PFSK-1 (cell line): ENCODE measurements at regions not wholly inside any gene's neighbourhood (a gene's known extent, or its start where the extent isn't known, plus 50 kb on each side); places are given as distances from the start of the nearest gene placed in this dataset.

ENCODE experiments used
- FOXP2 ChIP-seq: optimal IDR thresholded peaks from 2 replicates; pipeline ENCODE3; 2011; ENCODE audit warnings: borderline replicate concordance, control low read depth, inconsistent platforms; ENCODE audit not compliant: insufficient read depth; ENCODE audit errors: extremely low read length, extremely low read depth
- POLR2AphosphoS5 ChIP-seq: IDR thresholded peaks from 2 replicates; pipeline ENCODE4 v1.6.1; 2012; ENCODE audit warnings: low read depth, mild to moderate bottlenecking, control low read depth, low read length, moderate library complexity
- REST ChIP-seq, 2 experiments: IDR thresholded peaks; 2 replicates each; pipeline versions ENCODE4 v1.6.1 to v1.8.0; 2011 to 2012; ENCODE audit warnings: low read depth in 2 of 2, low read length in 2 of 2, control low read depth in 1 of 2, inconsistent platforms in 1 of 2, mild to moderate bottlenecking in 1 of 2, moderate library complexity in 1 of 2; ENCODE audit not compliant: insufficient read depth in 1 of 2
- SIN3A ChIP-seq: IDR thresholded peaks from 2 replicates; pipeline ENCODE4 v1.6.1; 2012; ENCODE audit warnings: mild to moderate bottlenecking, low read length, moderate library complexity, borderline replicate concordance; ENCODE audit not compliant: insufficient read depth
- TAF1 ChIP-seq: IDR thresholded peaks from 2 replicates; pipeline ENCODE4 v1.6.1; 2012; ENCODE audit warnings: low read length, control low read depth, borderline replicate concordance; ENCODE audit not compliant: insufficient read depth

- no peak for TF ChIP-seq TAF1
- no peak for TF ChIP-seq FOXP2
- TF ChIP-seq POLR2AphosphoS5: no peak
- TF ChIP-seq REST (IDR thresholded peaks at IDR 0.05; ENCODE audit: insufficient read depth in 1 of 2, low read depth in 2 of 2, low read length in 2 of 2): no peak
- TF ChIP-seq SIN3A: no peak
Observed at GRCh38 chr10:108901781-108902618, 1021.3 kb downstream of the XPNPEP1 start.

- TF ChIP-seq TAF1 (no peak), SIN3A (no peak), REST (IDR thresholded peaks at IDR 0.05; ENCODE audit: insufficient read depth in 1 of 2, low read depth in 2 of 2, low read length in 2 of 2) (no peak), FOXP2 (no peak), POLR2AphosphoS5 (no peak)
Observed at GRCh38 chr10:108899670-108900069, 1023.6 kb downstream of the XPNPEP1 start.

GRCh38 chr10:108894402-108895301 lies 1028.7 kb downstream of the XPNPEP1 start:
- TF ChIP-seq REST (IDR thresholded peaks at IDR 0.05; ENCODE audit: insufficient read depth in 1 of 2, low read depth in 2 of 2, low read length in 2 of 2) (no peak), TAF1 (no peak), SIN3A (no peak), POLR2AphosphoS5 (no peak), FOXP2 (no peak)

GRCh38 chr10:108877095-108877561 lies 1046.2 kb downstream of the XPNPEP1 start:
- TF ChIP-seq TAF1: no peak
- no peak for TF ChIP-seq FOXP2
- TF ChIP-seq POLR2AphosphoS5: no peak
- TF ChIP-seq SIN3A: no peak
- no peak for TF ChIP-seq REST (IDR thresholded peaks at IDR 0.05; ENCODE audit: insufficient read depth in 1 of 2, low read depth in 2 of 2, low read length in 2 of 2)
